HG02885 (cell line): ENCODE measurements at regions not wholly inside any gene's neighbourhood (a gene's known extent, or its start where the extent isn't known, plus 50 kb on each side); places are given as distances from the start of the nearest gene placed in this dataset.
"Not testable (repeated sequence)": the region's sequence is repeated elsewhere in the genome, so short reads cannot be mapped to it uniquely, and the experiment has no call there.

ENCODE experiments used
- ATAC-seq: cut with Tn5 transposase; IDR thresholded peaks from one replicate; pipeline ENCODE4 v1.9.1; 2021; ENCODE audit warnings: mild to moderate bottlenecking; ENCODE audit not compliant: unreplicated experiment, poor library complexity

DNA sequence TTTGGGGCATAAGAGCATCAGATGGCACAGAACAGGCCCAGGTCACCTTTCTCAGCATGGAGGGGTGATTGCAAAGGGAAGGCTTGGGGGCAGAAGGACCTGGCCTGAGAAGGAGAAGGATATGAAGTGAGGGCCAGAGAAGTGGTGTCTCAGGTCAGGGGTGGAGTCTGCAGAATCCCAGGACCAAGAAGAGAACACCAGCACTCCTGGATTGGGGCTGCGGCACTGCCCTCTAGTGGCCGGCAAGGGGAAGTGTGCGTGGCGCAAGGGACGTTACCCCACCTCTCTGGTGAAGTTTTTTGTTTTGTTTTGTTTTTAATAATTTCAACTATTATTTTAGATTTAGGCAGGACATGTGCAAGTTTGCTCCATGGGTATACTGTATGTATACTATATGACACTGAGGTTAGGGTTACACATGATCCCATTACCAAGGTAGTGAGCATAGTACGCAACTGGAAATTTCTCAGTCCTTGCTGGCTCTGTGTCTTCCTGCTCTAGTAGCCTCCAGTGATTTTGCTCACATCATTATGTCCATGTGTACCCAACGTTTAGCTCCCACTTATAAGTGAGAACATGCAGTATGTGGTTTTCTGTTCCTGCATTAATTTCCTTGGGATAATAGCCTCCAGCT lies 1548.6 kb downstream of the EFNA5 start:
- ATAC-seq, result peak; percentile 82

DNA sequence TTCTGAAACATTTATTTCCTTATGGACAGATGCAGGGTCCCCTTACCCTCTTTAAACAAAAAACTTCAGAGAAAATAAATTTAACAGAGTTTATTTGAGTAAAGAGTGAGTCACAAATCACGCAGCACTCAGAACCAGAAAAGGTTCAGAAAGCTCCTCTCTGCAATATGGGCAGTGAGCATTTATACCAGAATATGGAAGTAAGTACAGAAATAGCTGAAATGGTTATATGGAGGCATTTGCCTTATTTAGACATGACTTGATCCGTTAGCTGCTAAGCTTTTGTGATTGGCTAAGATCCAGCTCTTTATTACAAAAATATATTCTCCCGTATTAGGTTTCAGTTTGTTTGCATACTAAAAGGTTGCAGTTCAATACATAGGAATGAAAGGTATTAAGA lies 1554.1 kb downstream of the EFNA5 start:
- no peak for ATAC-seq

DNA sequence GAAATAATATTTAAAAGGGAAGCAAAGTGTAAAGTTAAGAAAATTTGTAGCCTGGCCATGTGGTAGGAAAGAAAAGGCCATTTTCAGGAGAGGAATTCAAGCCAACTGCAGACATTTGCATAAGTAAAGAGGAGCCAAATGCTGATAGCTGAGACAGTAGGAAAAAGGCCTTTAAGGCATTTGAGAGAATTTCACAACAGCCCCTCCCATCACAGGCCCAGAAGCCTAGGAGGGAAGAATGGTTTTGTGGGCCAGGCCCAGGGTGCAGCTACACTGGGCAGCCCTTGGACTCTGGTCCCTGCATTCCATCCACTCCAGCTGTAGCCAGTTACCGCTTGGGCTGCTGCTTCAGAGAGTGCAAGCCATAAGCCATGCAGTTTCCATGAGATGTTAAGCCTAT lies 1556.8 kb downstream of the EFNA5 start:
- ATAC-seq, result no peak

DNA sequence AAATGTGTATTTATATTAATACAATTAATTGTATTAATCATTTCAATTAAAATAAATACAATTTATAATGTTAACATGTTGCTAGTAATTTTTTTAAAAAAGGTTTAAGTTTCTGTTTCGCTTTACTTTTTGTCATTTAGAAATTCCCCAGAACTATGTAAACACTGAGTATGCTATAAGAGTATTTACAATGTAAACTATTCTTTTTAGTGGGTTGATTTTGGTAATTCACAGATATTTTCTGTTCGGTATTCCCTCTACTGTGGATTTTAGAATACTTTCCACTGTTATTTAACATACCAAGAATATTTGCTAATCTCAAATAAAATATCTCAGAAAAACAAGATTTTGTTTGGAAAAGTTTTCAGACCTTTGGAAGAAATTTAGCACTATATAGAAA lies 1564.4 kb downstream of the EFNA5 start:
- ATAC-seq, result no peak

DNA sequence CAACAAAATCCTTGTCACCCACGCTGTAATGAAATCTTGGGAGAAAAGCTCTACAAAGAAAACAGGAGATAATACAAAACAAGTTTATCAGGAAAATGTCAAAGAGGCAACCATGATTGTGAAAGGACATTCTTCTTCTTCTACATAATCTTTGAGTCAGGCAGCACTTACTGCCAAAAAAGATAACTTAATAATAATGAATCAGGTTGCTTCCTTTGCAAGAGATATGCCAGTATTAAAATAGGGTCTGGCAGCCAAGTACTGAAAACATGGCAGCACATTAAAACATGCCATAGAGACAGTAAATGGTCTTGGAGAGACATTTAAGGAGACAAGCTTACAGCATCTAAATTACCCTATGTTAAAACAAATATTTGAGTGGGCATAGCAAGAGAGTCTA lies 1573.4 kb downstream of the EFNA5 start:
- ATAC-seq, result no peak

DNA sequence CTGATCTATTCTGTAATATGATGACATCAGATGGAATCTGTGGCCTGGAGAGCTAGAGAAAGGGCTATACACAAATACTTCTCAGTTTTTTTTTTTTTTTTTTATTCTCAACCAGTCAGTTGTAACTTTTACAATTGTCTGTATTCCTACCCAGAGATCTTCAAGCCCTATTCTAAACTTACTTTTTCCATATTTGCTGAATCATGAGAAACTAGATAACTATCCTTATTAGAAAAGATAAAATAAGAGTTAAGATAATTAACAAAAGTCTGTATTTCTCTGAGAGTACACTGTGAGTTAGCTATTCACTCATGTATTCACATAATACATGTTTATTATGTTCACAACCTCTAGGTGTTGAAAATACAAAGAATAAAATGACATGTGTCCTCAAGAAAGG lies 1575.9 kb downstream of the EFNA5 start:
- no peak for ATAC-seq

DNA sequence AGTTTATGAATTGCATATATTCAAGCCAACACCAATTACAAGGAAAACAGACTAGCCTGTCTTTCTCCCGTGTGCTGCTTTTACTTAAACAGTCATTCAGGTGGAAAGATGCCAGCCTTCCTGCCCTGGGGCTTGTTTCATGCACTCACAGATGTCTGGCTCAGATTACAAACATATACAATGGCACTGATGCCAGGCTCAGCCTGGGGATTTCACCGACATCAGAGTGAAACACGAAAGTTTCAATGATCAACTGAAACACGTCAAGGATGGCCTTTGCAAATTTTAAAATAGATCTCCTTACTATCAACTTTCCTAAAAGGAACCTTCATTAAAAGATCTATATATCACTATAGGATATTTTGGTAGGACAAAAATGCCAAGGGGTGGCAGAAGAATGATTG lies 1576.5 kb downstream of the EFNA5 start:
- no peak for ATAC-seq

DNA sequence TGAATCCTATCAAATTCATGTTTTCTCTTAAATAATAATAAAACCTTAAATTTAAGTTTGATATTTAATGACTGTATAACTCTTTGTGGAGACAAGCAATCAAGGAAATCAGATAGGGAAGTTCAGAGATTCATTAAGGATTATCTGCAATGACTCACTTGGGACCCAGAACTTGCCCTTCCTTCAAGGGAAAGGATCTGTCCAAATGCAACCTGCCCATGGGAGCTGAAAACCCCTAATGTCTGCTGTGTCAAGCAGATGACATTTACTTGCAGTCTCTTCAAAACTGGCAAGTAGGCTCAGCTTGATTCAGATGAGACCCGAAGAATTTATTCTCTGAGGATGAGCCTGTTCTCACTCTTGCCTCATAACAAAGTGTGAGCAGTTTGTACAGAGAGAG lies 1577.6 kb downstream of the EFNA5 start:
- ATAC-seq, result no peak

DNA sequence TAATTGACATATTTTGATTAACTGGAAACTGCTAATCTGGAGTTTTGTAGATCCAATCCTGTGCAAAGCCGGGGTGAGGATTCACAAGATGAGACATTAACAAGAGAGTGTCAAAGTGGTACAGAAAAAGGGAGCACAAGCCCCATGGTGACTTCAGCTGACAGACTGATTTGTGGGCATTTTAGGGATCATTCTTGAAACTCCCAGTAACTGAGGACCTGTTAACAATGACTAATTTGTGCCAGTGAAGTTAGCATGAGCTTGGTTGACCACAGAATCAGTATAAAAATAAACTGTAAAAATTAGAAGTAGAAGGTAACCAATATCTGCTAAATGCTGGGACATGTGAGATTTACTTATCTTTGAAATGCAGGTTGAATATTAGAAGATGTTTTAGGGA lies 1578.3 kb downstream of the EFNA5 start:
- ATAC-seq, result no peak

DNA sequence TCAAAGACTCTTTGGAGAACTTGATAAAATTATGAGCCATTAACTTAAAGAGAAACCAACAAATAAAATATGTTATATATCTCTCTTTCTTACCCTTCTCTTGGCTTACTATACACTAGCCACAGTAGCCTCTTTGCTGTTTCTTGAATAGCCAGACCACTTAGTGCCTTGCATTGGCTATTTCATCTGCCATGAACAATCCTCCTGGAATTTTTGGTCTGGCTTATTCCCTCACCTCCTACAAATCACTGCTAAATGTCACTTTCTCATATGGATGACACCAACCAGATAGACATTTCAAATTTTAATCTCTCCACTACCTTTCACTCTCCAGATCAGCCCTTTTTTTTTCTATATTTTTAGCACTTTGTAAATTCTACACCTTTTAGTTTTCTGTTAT lies 1581.7 kb downstream of the EFNA5 start:
- ATAC-seq, result no peak

DNA sequence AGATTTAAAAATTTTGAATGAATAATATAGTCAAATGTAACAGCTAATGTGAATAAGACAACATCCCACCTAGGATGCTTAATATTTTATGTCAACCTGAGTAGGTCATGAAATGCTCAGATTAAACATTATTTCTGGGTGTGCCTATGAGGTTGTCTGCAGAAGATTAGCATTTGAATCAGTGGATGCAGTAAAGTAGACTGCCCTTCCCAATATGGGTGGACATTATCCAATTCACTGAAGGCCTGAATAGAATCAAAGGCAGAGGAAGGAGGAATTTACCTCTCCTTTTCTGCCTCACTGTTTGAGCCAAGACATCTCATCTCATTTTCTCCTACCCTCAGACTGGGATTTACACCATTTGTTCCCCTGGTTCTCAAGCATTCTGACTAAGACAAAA lies 1582.3 kb downstream of the EFNA5 start:
- no peak for ATAC-seq

DNA sequence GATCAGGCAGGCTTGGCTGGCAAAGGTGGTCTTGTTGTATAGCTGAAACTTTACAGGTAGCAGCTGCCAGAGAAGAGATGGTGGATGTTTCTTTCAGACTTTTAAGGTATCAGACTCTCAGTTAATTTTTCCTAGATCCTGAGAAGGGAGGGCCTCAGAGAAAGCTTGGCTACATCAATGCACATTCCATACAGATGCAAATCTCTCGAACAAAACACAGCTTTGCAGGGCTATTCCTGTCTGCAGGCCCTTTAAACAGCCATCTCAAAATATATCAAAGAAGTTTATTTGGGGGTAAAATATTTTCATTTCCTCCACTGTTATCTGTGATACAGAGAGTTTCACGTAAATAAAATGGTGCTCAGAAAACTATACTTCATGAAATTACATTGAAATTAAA lies 1584.4 kb downstream of the EFNA5 start:
- ATAC-seq, result no peak

DNA sequence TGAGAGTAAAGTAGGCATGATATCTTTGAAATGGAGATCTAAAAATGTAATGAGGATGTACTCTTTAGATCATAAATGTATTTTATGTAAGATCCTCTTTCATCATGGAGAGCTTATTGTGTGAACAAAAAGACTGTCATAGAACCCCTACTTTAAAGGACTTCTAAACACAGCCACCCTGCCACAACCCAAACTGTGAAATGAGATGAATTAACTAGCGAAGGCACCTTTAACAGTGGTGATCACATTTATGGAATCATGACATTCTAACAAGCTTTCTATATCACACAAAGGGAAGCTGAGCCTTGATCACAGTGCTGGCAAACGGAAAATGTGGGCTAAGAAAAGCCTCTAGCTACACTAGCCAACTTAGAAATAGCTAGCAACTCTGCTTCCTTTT lies 1585.2 kb downstream of the EFNA5 start:
- no peak for ATAC-seq

DNA sequence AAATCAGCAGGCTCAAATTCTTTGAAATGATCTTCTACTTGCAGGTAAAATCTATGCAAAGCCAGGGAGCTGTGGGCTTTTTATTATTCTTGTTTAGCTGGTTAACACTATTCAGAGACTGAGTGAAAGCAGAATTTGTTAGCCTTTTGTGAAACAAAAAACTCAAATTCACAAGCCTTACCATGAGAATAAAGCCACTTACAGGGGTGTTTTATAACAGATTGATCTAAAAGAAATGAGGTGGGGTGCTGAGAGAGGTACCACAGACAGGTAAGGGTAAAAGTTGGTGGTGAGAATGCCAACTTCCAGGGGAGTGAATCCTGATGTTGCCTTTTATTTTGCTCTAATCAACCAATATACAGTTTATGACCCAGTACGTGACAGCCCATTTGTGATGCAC lies 1585.6 kb downstream of the EFNA5 start:
- no peak for ATAC-seq

DNA sequence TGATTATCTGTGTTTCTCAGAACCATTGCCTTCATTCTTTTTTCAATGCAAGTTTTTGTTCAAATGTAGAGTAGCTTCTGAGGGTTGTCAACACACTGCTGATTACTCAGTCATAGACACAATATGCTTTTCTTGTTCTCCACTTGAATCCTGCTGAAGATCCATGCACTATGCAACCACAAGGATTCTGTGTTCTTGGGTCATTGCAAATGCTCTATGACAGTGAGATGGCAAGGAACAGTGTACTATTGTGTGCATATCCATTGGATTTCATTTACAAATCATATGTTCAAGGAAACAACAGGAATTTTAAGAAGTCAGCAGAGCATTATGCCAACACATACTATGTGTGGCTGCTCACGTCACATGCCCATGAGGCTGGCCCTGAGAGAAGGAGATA lies 1590.2 kb downstream of the EFNA5 start:
- no peak for ATAC-seq

DNA sequence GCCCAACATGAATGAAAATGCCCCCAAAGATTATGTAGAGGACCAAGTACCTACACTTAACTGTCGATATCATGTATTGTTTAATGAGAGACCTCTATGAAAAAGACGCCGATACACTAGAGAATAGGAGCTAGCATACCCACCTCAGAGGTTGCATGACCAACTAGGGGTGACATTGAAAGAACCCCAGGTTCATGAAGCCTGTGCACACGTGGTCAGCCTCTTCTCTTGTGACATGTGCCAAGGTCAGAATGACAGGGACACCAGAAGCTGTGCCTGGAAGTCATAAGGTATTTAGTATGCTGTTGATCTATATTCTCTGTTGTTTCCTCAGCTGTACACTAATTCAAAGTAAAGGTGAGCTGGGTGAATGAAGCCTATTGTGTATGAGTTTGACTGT lies 1594.1 kb downstream of the EFNA5 start:
- no peak for ATAC-seq

DNA sequence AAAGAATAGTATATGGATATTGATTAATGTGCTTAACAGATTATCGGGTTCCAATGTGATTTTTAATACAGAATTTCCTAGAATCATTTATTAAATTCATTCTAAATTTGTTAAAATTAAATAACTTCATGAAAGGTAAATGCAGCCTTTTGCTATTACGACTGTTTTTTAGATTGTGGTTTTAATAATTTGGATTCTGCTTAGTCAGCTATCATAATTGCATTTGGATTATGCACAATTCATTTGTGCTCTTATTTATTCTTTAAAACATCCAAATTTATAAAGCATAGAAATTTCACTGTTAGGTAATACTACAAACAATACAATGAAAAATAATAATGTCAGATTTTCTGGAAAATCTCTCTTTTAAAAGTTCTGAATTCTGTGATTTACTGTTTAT lies 1598.5 kb downstream of the EFNA5 start:
- ATAC-seq, result no peak

DNA sequence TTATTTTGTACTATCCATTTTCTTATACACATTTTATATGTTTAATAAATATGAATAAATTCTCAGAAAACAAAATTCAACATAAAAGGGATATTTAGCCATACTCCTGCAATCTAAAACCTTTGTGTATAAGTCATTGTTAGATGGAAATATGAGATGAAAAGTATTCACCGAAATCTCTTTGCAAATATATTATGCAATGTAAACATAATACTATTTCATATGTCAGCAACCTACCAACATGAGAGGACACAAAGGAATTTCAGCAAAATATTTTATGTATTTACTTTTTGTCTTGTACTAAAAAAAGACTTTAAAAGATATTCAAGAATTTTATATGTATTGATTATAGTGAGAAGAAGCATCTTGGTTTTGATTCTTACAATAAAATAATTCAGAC lies 1623.4 kb downstream of the EFNA5 start:
- ATAC-seq, result no peak

DNA sequence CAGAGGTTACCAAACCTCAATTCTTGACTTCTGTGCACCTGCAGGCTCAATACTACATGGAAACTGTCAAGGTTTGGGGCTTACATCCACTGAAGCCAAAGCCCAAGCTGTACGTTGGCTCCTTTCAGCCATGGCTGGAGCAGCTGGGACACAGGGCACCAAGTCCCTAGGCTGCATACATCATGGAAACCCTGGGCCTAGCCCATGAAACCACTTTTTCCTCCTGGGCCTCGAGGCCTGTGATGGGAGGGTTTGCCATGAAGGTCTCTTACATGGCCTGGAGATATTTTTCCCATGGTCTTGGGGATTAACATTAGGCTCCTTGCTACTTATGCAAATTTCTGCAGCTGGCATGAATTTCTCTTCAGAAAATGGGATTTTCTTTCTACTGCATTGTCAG lies 1638.7 kb downstream of the EFNA5 start:
- not testable (repeated sequence) for ATAC-seq

DNA sequence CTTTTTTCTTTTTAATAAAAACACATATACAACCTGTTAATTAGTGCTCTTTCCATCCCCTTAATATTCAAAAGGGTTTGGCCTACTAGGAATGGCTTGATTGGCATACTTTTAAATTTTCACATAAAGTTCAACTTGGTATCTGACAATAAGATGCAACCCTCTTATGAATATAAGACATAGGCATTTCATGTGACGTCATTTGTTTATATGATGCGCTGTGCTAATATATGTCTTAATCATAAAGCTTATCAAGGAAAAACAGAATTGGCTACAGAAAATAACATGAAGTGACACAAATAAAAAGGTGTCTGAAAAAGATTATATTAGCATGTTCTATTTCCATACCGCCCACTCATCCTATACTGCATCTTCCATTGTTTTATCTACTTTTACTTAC lies 1642.4 kb downstream of the EFNA5 start:
- no peak for ATAC-seq

DNA sequence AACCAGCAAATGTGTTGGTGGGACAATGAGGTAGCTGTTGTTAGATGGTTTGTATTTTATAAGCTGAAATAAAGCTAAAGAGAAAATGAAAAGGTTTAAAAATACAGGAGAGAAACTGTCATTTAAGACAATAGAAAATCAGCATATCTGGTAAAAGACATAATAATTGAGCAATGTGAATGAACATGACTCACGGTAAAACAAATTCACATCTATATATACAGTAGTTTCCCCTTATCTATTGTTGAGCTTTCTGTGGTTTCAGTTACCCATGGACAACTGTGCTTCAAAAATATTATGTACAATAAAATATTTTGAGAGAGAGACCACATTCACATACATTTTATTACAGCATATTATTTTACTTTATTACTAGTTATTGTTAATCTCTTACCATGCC lies 1649.8 kb downstream of the EFNA5 start:
- ATAC-seq, result no peak

DNA sequence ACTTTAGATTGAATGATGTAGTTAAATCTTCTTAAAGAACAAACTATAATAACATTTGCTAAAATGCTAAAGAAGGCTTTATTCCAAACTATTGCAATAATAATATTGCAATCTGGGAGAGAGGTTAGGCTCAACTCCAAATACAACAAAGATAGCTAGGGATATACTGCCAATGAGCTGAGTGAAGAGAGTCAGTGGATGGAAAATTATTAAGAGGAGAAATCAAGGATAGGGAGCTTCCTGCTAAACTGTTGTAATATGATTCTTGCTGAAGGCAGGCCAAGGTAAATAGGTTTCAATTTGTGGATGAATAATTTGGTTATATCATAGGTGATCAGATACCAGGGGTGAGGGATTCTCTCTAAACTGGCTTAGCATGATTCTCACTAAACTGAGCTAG lies 1651.5 kb downstream of the EFNA5 start:
- ATAC-seq, result no peak

DNA sequence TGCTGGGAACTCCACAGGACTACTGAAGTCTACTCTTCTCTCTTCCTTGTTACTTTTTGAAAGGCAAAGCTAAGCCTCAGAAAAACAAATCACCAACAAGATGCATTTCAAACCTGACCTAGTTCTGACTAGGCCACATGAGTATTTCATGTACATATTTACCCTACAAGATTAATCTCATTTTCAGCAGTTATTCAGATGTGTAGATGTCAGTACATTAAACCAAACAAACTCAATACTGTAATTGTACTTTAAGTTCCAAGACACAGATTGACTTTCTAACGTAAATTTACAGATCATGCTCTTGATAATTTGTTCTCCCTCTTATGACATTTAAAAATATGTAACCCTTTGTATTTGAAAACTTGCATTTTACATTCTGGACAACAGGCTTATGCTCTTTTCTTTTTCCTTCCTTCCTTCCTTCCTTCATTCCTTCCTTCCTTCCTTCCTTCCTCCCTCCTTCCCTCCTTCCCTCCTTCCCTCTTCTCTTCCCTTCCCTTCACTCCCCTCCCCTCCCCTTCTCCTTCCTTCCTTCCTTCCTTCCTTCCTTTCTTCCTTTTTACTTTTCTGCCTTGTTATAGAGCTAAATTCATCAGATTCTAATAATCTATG lies 1653.4 kb downstream of the EFNA5 start:
- ATAC-seq, result no peak
